ENCODE measurements at regions not wholly inside any gene's neighbourhood (a gene's known extent, or its start where the extent isn't known, plus 50 kb on each side); places are given as distances from the start of the nearest gene placed in this dataset.

DNA sequence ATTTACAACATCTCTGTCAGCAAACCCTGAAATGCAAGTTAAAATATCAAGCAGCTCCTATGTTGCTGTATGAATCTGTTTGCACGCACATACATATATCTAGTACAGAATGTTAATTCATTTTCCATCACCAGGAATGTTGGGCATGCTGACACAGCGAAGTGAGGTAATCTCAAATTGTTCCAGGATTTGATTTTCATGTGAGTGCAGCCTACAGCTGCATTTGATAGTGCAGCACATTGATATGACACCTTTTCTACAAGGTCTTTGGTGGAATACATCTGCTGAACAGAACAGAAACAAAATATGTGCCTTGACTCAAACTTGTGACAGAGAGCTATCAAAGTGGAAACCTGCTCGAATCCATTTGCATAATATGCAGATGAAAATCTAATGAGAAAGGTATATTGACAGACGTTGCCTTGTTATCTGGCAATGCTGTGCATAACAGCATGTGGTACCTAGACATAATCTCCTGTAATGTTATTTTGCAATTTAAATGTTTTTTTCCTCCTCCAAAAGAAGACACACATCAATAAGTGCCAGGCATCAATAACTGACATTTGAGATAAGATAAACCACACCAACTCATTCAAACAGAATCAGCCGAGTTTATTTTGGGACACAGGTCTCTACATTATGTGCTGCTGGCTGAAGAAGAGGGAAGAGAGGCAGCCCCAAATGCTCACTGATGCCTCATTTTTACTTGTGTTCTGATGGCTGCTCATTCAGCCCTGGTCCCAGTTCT lies 512.2 kb downstream of the ZNF608 start:
- TF ChIP-seq, protein P1, sequence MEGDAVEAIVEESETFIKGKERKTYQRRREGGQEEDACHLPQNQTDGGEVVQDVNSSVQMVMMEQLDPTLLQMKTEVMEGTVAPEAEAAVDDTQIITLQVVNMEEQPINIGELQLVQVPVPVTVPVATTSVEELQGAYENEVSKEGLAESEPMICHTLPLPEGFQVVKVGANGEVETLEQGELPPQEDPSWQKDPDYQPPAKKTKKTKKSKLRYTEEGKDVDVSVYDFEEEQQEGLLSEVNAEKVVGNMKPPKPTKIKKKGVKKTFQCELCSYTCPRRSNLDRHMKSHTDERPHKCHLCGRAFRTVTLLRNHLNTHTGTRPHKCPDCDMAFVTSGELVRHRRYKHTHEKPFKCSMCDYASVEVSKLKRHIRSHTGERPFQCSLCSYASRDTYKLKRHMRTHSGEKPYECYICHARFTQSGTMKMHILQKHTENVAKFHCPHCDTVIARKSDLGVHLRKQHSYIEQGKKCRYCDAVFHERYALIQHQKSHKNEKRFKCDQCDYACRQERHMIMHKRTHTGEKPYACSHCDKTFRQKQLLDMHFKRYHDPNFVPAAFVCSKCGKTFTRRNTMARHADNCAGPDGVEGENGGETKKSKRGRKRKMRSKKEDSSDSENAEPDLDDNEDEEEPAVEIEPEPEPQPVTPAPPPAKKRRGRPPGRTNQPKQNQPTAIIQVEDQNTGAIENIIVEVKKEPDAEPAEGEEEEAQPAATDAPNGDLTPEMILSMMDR (IDR thresholded peaks at IDR 0.05): no peak
- no peak for TF ChIP-seq POLR2A (IDR thresholded peaks at IDR 0.05)
